ENCODE measurements at regions not wholly inside any gene's neighbourhood (a gene's known extent, or its start where the extent isn't known, plus 50 kb on each side); places are given as distances from the start of the nearest gene placed in this dataset.

DNA sequence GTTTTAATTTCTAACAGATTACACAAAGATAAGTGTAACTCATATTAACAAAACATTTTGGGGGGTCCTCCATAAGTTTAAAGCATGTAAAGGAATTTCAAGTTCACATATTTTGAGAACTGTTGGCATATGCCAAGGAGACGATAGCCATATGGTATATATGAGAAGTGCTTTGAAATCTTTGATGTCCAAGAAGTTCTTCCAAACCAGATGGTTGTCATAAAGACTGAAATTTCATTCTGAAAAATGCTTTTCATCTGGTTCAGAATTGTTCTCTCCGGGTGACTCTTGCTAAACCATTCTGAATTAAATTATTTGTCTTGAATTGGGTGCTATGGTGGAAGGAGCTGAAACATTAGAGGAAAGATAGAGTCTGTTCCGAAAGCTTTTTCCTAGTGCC is 513.0 kb upstream of the AKR1E2 start:
- no peak overlapping the region for H3K4me3 ChIP-seq (ENCODE audit: low read length)
- TF ChIP-seq, protein P1, sequence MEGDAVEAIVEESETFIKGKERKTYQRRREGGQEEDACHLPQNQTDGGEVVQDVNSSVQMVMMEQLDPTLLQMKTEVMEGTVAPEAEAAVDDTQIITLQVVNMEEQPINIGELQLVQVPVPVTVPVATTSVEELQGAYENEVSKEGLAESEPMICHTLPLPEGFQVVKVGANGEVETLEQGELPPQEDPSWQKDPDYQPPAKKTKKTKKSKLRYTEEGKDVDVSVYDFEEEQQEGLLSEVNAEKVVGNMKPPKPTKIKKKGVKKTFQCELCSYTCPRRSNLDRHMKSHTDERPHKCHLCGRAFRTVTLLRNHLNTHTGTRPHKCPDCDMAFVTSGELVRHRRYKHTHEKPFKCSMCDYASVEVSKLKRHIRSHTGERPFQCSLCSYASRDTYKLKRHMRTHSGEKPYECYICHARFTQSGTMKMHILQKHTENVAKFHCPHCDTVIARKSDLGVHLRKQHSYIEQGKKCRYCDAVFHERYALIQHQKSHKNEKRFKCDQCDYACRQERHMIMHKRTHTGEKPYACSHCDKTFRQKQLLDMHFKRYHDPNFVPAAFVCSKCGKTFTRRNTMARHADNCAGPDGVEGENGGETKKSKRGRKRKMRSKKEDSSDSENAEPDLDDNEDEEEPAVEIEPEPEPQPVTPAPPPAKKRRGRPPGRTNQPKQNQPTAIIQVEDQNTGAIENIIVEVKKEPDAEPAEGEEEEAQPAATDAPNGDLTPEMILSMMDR (IDR thresholded peaks at IDR 0.05; ENCODE audit: insufficient read depth, low read depth, low read length, missing control alignments): no peak
- no peak for DNase-seq (ENCODE audit: low read depth)

DNA sequence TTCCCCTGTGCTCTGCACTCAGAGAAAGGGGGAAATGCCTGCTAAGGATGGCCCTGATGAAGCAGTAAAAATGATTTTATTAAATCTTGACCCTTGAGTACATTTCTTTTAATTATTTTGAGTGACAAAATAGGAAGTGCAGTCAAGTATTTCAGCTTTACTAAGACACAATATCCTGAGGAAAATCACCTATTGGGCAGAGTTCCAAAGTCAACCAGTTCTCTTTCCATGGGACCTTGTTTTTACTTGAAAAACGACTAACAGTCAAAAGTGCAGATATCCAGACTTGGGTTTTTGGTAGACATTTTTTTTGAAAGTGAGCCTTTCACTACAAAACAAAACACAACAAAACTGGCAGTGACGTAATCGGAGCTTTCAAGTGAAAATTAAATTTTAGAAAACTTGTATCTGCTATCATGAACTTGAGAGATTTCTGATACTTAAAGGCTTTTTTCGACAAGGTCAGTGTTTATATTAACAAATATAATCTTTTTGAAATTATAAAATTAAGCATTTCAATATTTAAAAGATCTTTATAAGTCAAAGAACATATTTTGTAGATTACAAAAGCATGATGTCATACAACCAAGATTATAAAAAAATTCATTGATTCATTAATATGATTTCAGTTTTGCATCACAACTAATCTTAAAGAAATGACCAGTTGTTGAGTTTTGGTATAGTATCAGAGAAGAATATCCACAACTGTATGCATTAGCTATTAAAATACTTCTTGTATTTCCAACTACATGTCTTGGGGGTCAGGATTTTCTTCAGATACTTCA is 513.8 kb upstream of the AKR1E2 start:
- peak; percentile 15 for DNase-seq (ENCODE audit: low read depth)
- TF ChIP-seq, protein P1 (IDR thresholded peaks at IDR 0.05; ENCODE audit: insufficient read depth, low read depth, low read length, missing control alignments): no peak

DNA sequence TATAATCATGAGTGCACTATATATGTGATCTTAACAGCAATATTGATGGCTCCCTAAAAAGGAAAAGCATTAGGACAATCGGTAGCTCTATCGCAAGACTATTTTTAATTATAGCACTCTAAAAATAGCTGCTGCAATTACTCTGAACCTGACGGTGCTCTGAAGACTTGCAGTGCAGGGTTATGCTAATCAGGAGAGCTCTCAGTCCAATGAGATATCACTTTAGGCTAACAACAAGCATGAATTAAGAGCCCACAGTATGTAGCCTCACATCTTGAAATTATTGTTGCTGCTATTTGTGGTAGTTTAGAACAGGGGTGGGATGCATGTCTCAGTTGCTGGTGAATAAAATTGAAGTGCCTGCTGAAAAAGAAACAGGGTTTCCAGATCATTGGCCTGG is 515.8 kb upstream of the AKR1E2 start:
- TF ChIP-seq, protein P1 (IDR thresholded peaks at IDR 0.05; ENCODE audit: insufficient read depth, low read depth, low read length, missing control alignments): no peak
- H3K4me3 ChIP-seq (ENCODE audit: low read length): no peak overlapping the region
- no peak for DNase-seq (ENCODE audit: low read depth)

More for the DNA sequence above, 513.8 kb upstream of the AKR1E2 start:
- H3K4me3 ChIP-seq (ENCODE audit: low read length): no peak overlapping the region

DNA sequence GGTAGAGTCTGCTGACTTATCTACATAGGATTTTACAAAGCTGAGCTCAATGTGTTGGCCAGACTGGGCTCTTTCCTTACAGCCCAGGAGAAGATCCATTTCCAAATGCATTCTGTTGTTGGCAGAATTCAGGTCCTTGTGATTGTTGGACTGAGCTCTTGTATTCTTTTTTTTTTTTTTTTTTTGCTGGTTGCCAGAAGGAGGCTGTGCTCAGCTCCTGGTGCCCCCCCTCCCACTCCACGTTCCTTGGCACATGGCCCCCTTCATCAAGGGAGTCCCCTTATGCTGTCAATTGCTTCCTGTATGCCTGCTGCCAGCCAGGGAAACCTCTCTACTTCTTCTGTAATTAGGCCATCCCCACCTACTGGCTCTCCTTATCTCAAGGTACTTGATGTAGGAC is 518.1 kb upstream of the AKR1E2 start:
- TF ChIP-seq, protein P1 (IDR thresholded peaks at IDR 0.05; ENCODE audit: insufficient read depth, low read depth, low read length, missing control alignments): no peak

DNA sequence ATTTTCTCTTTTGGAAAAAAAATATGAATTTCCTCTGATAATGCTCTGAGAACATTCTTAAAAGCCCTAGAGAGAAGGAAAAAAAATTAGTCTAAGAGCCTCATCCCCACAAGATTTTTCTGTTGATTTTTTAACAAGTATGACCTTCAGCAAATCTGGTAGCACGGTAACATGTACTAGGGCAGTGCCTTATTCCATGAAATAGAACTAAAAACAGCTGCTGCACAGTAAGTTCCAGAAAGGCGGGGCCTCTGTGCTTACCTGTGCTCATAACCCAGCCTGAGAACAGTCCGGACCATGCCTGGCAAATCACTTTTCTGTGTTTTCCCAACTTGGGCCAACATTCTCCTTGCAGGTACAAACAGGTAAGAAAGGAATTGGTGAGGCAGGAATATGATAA is 519.1 kb upstream of the AKR1E2 start:
- DNase-seq (ENCODE audit: low read depth): peak; percentile 56
- H3K4me3 ChIP-seq (ENCODE audit: low read length): no peak overlapping the region
- TF ChIP-seq, protein P1 (IDR thresholded peaks at IDR 0.05; ENCODE audit: insufficient read depth, low read depth, low read length, missing control alignments): no peak

More for the DNA sequence above, 518.1 kb upstream of the AKR1E2 start:
- no peak overlapping the region for H3K4me3 ChIP-seq (ENCODE audit: low read length)
- no peak for DNase-seq (ENCODE audit: low read depth)

DNA sequence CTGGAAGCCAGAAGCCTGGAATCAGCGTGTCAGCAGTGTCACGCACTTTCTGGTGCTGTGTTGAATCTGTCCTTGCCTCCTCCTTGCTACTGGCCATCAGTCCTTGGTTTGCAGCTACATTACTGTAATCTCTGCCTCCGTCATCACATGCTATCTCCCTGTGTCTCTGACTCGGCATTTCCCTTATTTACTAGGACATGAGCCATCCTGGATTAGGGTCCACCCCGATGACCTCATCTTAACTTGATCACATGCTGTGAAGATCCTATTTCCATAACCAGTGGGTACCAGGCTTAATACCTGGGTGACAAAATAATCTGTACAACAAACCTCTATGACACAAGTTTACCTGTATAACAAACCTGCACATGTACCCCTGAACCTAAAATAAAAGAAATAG is 518.0 kb upstream of the KLF6 start:
- DNase-seq (ENCODE audit: low read depth): peak; percentile 39
- H3K4me3 ChIP-seq (ENCODE audit: low read length): no peak overlapping the region
- TF ChIP-seq, protein P1 (IDR thresholded peaks at IDR 0.05; ENCODE audit: insufficient read depth, low read depth, low read length, missing control alignments): no peak
